Kidney (tissue), 13 donors: ENCODE measurements at regions not wholly inside any gene's neighbourhood (a gene's known extent, or its start where the extent isn't known, plus 50 kb on each side); places are given as distances from the start of the nearest gene placed in this dataset.

Experiments
- DNase-seq, 5 donors: peaks; one replicate each; pipeline ENCODE4 v3.0.0-alpha.2; 2013 to 2020
- FAIRE-seq: peaks from 2 replicates; lab custom pipeline; 2012; peaks lifted over from hg19 to GRCh38; lab: Jason Lieb, UNC
- H3K27ac ChIP-seq, 2 donors: one replicate each; pipeline ENCODE4 v1.7.0; 2013; ENCODE audit warnings: low read depth in 2 of 2, low read length in 2 of 2, inconsistent platforms in 1 of 2
- H3K27me3 ChIP-seq: one replicate; pipeline ENCODE4 v1.7.1; 2013; ENCODE audit warnings: low read length, inconsistent platforms; ENCODE audit not compliant: control insufficient read depth, insufficient read depth
- H3K36me3 ChIP-seq, 3 donors: one replicate each; pipeline versions ENCODE4 v1.7.0 to v1.7.1; 2013; ENCODE audit warnings: low read length in 3 of 3, control low read depth in 1 of 3, inconsistent platforms in 1 of 3; ENCODE audit not compliant: insufficient read depth in 3 of 3, control insufficient read depth in 2 of 3
- H3K4me1 ChIP-seq, 3 donors: one replicate each; pipeline versions ENCODE4 v1.7.0 to v1.7.1; 2013; ENCODE audit warnings: low read length in 3 of 3, inconsistent platforms in 1 of 3, low read depth in 1 of 3; ENCODE audit not compliant: control insufficient read depth in 2 of 3, insufficient read depth in 2 of 3
- H3K4me3 ChIP-seq, 3 donors: one replicate each; pipeline versions ENCODE4 v1.7.0 to v1.8.1; 2013; ENCODE audit warnings: low read length in 3 of 3, control low read depth in 1 of 3, inconsistent platforms in 1 of 3
- H3K9ac ChIP-seq, 3 donors: one replicate each; pipeline versions ENCODE4 v1.7.0 to v1.7.1; 2013; ENCODE audit warnings: low read length in 3 of 3, control low read depth in 1 of 3, inconsistent platforms in 1 of 3
- H3K9me3 ChIP-seq, 3 donors: one replicate each; pipeline versions ENCODE4 v1.7.0 to v1.7.1; 2013; ENCODE audit warnings: low read length in 3 of 3, control low read depth in 1 of 3, inconsistent platforms in 1 of 3; ENCODE audit not compliant: control insufficient read depth in 2 of 3, insufficient read depth in 1 of 3
- intact Hi-C: fragments of 100-400 bp; cut with DNase I; formaldehyde crosslinking; loops from one replicate; pipeline ENCODE4 v1.11.1; 2022
- TF ChIP-seq, protein P1 (sequence below): IDR thresholded peaks from 3 replicates; pipeline ENCODE4 v1.5.1; 2012; ENCODE audit warnings: mild to moderate bottlenecking, moderate library complexity, borderline replicate concordance; ENCODE audit not compliant: insufficient read depth; ENCODE audit errors: extremely low read depth
- donor health status: control.
- donor health status: control.
- donor health status: control.
- donor health status: control.
- donor health status: control.
- donor health status: DM: yes; HTN: yes; CAD: no.
- donor health status: Normal renal cell carcinoma (clear cell type).

DNA sequence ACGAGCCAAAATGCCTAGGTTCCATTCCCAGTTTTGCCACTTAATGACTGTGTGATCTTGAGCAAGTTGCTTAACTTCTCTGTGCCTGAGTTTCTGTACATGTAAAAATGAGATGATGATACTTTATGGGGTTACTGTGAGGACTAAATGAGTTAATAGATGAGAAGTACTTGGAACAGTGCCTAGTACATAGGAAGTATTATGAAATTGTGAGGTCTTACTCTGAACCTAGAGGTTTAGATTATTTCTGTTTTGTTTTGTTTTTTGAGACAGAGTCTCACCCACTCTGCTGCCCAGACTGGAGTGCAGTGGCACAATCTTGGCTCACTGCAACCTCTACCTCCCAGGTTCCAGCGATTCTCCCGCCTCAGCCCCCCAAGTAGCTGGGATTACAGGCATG is 227.0 kb upstream of the POU2AF2 start:
- DNase-seq = no peak
- no peak for FAIRE-seq

DNA sequence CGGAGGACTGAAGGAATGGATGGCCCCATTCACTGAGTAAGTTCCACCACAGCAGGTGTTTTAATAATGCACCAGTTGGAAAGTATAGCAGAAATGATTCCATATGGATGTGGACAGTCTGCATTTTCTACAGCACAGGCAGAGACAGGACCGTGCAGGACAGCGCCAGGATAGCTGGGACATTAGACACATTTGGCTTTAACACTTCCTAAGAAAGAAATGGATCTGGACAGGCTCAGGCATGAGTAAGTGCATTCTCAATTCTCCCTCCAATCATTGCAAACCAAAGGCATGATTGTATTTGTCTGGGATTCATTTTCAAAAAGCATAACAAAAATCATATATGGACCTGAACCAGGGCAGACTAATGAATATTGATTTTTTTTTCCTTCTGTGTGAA is 233.0 kb upstream of the POU2AF2 start:
- Histone ChIP-seq H3K36me3 (no peaks in the 10 kb centered on the region), H3K9ac (no peak overlapping the region), H3K4me3 (no peak overlapping the region), H3K9me3 (no peaks in the 10 kb centered on the region), H3K4me1 (no peaks in the 10 kb centered on the region), H3K27ac (no peak overlapping the region), H3K27me3 (no peaks in the 10 kb centered on the region)
- no peak for FAIRE-seq
- TF ChIP-seq, protein P1, sequence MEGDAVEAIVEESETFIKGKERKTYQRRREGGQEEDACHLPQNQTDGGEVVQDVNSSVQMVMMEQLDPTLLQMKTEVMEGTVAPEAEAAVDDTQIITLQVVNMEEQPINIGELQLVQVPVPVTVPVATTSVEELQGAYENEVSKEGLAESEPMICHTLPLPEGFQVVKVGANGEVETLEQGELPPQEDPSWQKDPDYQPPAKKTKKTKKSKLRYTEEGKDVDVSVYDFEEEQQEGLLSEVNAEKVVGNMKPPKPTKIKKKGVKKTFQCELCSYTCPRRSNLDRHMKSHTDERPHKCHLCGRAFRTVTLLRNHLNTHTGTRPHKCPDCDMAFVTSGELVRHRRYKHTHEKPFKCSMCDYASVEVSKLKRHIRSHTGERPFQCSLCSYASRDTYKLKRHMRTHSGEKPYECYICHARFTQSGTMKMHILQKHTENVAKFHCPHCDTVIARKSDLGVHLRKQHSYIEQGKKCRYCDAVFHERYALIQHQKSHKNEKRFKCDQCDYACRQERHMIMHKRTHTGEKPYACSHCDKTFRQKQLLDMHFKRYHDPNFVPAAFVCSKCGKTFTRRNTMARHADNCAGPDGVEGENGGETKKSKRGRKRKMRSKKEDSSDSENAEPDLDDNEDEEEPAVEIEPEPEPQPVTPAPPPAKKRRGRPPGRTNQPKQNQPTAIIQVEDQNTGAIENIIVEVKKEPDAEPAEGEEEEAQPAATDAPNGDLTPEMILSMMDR = no peak
- intact Hi-C loops = no loop called here
- no peak for DNase-seq

More for the DNA sequence above, 227.0 kb upstream of the POU2AF2 start:
- Histone ChIP-seq H3K27ac (no peak overlapping the region), H3K36me3 (no peaks in the 10 kb centered on the region), H3K27me3 (no peaks in the 10 kb centered on the region), H3K4me1 (no peaks in the 10 kb centered on the region), H3K4me3 (no peak overlapping the region), H3K9me3 (no peaks in the 10 kb centered on the region), H3K9ac (no peak overlapping the region)
- intact Hi-C loops = no loop called here
- TF ChIP-seq, protein P1 = no peak

DNA sequence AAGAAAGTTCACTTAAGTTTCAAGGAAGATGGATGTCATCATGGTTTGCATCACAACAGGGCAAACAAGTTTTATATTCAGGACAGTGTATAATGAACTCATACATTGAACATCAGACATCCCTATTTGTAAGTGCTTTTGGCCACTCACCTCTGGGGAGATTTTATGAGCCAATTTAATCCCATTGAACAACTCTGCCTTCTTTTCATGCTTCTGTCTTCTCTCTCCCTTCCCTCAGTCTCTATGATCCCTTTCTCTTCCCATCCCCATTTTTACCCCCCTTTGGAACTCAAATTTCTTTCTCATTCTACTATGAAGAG is 234.3 kb upstream of the POU2AF2 start:
- DNase-seq = no peak
- Histone ChIP-seq H3K4me3 (no peak overlapping the region), H3K9me3 (no peaks in the 10 kb centered on the region), H3K27me3 (no peaks in the 10 kb centered on the region), H3K9ac (no peak overlapping the region), H3K4me1 (no peaks in the 10 kb centered on the region), H3K27ac (no peak overlapping the region), H3K36me3 (no peaks in the 10 kb centered on the region)
- intact Hi-C loops = no loop called here
- TF ChIP-seq, protein P1 = no peak
- no peak for FAIRE-seq
